ENCODE measurements at regions not wholly inside any gene's neighbourhood (a gene's known extent, or its start where the extent isn't known, plus 50 kb on each side); places are given as distances from the start of the nearest gene placed in this dataset.
"Not testable (repeated sequence)": the region's sequence is repeated elsewhere in the genome, so short reads cannot be mapped to it uniquely, and the experiment has no call there.

GRCh38 chr1:143680304-143680703, 291.5 kb downstream of the FAM72C start:
- no peak for TF ChIP-seq CTCF (IDR thresholded peaks at IDR 0.05; ENCODE audit: low read depth, low read length)
- H3K9me3 ChIP-seq (ENCODE audit: control insufficient read depth, insufficient read depth, low read length) = no peaks in the 10 kb centered on the region
- ChIA-PET POLR2A (no interaction called here), CTCF (no interaction called here)
- H3K27ac ChIP-seq (ENCODE audit: low read depth, low read length) = no peak overlapping the region
- DNase-seq (ENCODE audit: low read depth, low spot score) = no peak
- H3K27me3 ChIP-seq (ENCODE audit: control insufficient read depth, insufficient read depth, low read length) = no peaks in the 10 kb centered on the region
- H3K4me3 ChIP-seq (ENCODE audit: low read depth, low read length) = no peak overlapping the region

GRCh38 chr1:143672983-143673382, 298.8 kb downstream of the FAM72C start:
- no peak for DNase-seq (ENCODE audit: low read depth, low spot score)
- no peaks in the 10 kb centered on the region; the same call in 1 of the 2 replicates for H3K9me3 ChIP-seq (ENCODE audit: control insufficient read depth, insufficient read depth, low read length)
- ChIA-PET CTCF (interaction anchor here (0.6 kb wide), 1 partner anchor 24 kb away, joined by 3 read pairs; no protein-coding TSS in a partner anchor), POLR2A (no interaction called here)
- no peak overlapping the region for H3K4me3 ChIP-seq (ENCODE audit: low read depth, low read length)
- no peaks in the 10 kb centered on the region for H3K27me3 ChIP-seq (ENCODE audit: control insufficient read depth, insufficient read depth, low read length)
- TF ChIP-seq CTCF (IDR thresholded peaks at IDR 0.05; ENCODE audit: low read depth, low read length) = no peak
- no peak overlapping the region for H3K27ac ChIP-seq (ENCODE audit: low read depth, low read length)

- DNase-seq (ENCODE audit: low read depth, low spot score) = no peak
- CTCF ChIA-PET = no interaction called here
- Histone ChIP-seq H3K9me3 (ENCODE audit: control insufficient read depth, insufficient read depth, low read length) (no peaks in the 10 kb centered on the region; the same call in 1 of the 2 replicates), H3K4me3 (ENCODE audit: low read depth, low read length) (no peak overlapping the region), H3K27me3 (ENCODE audit: control insufficient read depth, insufficient read depth, low read length) (no peaks in the 10 kb centered on the region), H3K27ac (ENCODE audit: low read depth, low read length) (no peak overlapping the region)
- POLR2A ChIA-PET = no interaction called here
- no peak for TF ChIP-seq CTCF (IDR thresholded peaks at IDR 0.05; ENCODE audit: low read depth, low read length)
These were observed 304.1 kb downstream of the FAM72C start for GRCh38 chr1:143667730-143668129.

GRCh38 chr1:143666851-143667250, 304.9 kb downstream of the FAM72C start:
- CTCF ChIA-PET = interaction anchor here (0.6 kb wide), 1 partner anchor 20 kb away, joined by 6 read pairs; no protein-coding TSS in a partner anchor
- no peak for DNase-seq (ENCODE audit: low read depth, low spot score)
- Histone ChIP-seq H3K27ac (ENCODE audit: low read depth, low read length) (no peak overlapping the region), H3K9me3 (ENCODE audit: control insufficient read depth, insufficient read depth, low read length) (no peaks in the 10 kb centered on the region; the same call in 1 of the 2 replicates), H3K4me3 (ENCODE audit: low read depth, low read length) (no peak overlapping the region), H3K27me3 (ENCODE audit: control insufficient read depth, insufficient read depth, low read length) (peaks cover under 1% of the 10 kb centered on the region)
- no peak for TF ChIP-seq CTCF (IDR thresholded peaks at IDR 0.05; ENCODE audit: low read depth, low read length)
- POLR2A ChIA-PET = no interaction called here

- ChIA-PET POLR2A (no interaction called here), CTCF (no interaction called here)
- peaks cover 12% of the 10 kb centered on the region for H3K27me3 ChIP-seq (ENCODE audit: control insufficient read depth, insufficient read depth, low read length)
- no peaks in the 10 kb centered on the region; the same call in 1 of the 2 replicates for H3K9me3 ChIP-seq (ENCODE audit: control insufficient read depth, insufficient read depth, low read length)
- H3K4me3 ChIP-seq (ENCODE audit: low read depth, low read length) = no peak overlapping the region
- no peak overlapping the region for H3K27ac ChIP-seq (ENCODE audit: low read depth, low read length)
- no peak for DNase-seq (ENCODE audit: low read depth, low spot score)
- no peak for TF ChIP-seq CTCF (IDR thresholded peaks at IDR 0.05; ENCODE audit: low read depth, low read length)
These were observed 306.2 kb downstream of the FAM72C start for GRCh38 chr1:143665606-143666005.

- POLR2A ChIA-PET; CTCF ChIA-PET; H3K4me3 ChIP-seq (ENCODE audit: low read depth, low read length); H3K27ac ChIP-seq (ENCODE audit: low read depth, low read length); DNase-seq (ENCODE audit: low read depth, low spot score); H3K9me3 ChIP-seq (ENCODE audit: control insufficient read depth, insufficient read depth, low read length): not testable (repeated sequence)
- peaks cover 15% of the 10 kb centered on the region for H3K27me3 ChIP-seq (ENCODE audit: control insufficient read depth, insufficient read depth, low read length)
These were observed 308.7 kb downstream of the FAM72C start for GRCh38 chr1:143663056-143663455.

Data from AG04450 (cell line).